ENCODE measurements at regions not wholly inside any gene's neighbourhood (a gene's known extent, or its start where the extent isn't known, plus 50 kb on each side); places are given as distances from the start of the nearest gene placed in this dataset.

DNA sequence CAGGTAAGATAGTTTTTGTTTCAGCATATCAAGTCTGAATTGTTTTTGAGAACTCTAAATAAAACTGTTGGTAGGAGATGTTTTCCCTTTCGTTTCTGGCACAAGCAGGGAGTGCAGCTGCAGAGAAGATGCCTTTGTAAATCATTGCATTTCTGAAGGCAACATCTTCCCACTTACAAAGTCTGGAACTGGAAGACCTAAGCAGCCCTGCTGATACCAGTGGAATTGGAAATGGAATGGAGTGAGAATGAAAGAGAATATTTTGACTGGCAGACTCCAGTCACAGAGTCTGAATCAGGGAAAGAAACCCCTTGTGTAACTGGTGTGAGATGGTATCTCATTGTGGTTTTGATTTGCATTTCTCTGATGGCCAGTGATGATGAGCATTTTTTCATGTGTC, 815.6 kb downstream of the LTN1 start:
- H3K4me3 ChIP-seq: no peak overlapping the region
- TF ChIP-seq CTCF (IDR thresholded peaks at IDR 0.05): no peak
- no peaks in the 10 kb centered on the region for H3K27me3 ChIP-seq
- H3K4me1 ChIP-seq: no peaks in the 10 kb centered on the region
- H3K36me3 ChIP-seq: no peaks in the 10 kb centered on the region
- H3K27ac ChIP-seq: no peak overlapping the region
- no peak for ATAC-seq
- intact Hi-C loops (cut with DNase I): no loop called here
- DNase-seq: no peak
- peaks cover 0 to 10% (median 0%) of the 10 kb centered on the region in 11 donors for H3K9me3 ChIP-seq
- WGBS, 2 donors: 65 to 76% methylated on average over 1 of the region's 1 CpG

DNA sequence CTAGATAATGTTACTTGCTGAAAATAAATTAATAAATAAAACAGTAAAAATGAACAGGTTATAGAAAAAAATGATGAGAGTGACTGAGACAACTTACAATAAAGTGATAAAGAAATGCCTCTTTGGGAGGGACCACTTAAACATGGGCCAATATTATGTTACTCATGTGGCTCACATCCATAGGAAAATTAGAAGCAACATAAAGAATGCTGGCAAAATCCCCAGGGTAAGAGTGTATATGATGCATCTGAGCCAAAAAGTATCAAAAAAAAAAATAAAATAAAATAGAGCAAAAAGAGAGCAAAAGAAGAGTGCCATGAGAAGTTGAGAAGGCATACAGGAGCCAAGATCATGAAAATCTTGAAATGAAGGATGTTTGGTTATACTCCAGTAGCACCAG, 818.0 kb downstream of the LTN1 start:
- H3K4me1 ChIP-seq: no peaks in the 10 kb centered on the region
- TF ChIP-seq CTCF (IDR thresholded peaks at IDR 0.05): no peak
- ATAC-seq (no peak), DNase-seq (no peak)
- H3K36me3 ChIP-seq: no peaks in the 10 kb centered on the region
- intact Hi-C loops (cut with DNase I): no loop called here
- no peaks in the 10 kb centered on the region for H3K27me3 ChIP-seq
- no peak overlapping the region for H3K4me3 ChIP-seq
- peaks cover 0 to 4% (median 0%) of the 10 kb centered on the region in 11 donors for H3K9me3 ChIP-seq
- no peak overlapping the region for H3K27ac ChIP-seq

GRCh38 chr21:28174006-28174405, 818.7 kb downstream of the LTN1 start:
- no peaks in the 10 kb centered on the region for H3K27me3 ChIP-seq
- H3K4me3 ChIP-seq: no peak overlapping the region
- ATAC-seq (no peak), DNase-seq (no peak)
- no peak for TF ChIP-seq CTCF (IDR thresholded peaks at IDR 0.05)
- no peak overlapping the region for H3K27ac ChIP-seq
- peaks cover 0 to 4% (median 0%) of the 10 kb centered on the region in 11 donors for H3K9me3 ChIP-seq
- WGBS, 2 donors: 81 to 93% methylated on average over 2 of the region's 2 CpGs
- intact Hi-C loops (cut with DNase I): no loop called here
- H3K4me1 ChIP-seq: no peaks in the 10 kb centered on the region
- H3K36me3 ChIP-seq: no peaks in the 10 kb centered on the region

DNA sequence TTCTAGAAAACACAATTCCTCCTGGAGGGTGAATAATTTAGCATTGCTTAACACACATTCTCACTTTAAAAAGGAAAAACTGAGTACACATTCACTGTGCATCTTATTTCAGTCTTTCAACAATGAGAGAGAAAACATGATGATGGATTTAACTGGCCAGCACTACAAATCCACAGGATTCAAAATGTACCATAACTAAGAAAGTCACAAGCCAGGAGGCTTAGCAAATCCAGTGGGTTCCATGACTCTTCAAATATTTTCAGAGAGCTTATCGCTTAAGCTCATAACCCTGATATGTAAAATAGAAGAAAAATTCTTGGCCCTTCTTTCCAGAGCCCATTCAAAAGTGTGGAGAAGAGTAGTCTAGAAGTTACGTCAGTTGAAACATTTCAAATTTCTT, 820.3 kb downstream of the LTN1 start:
- ATAC-seq: no peak
- 88 to 89% methylated on average over 2 of the region's 2 CpGs for WGBS, 2 donors
- no peaks in the 10 kb centered on the region for H3K36me3 ChIP-seq

More for the DNA sequence above, 820.3 kb downstream of the LTN1 start:
- TF ChIP-seq CTCF (IDR thresholded peaks at IDR 0.05): no peak
- Histone ChIP-seq H3K9me3 (peaks cover 0 to 4% (median 0%) of the 10 kb centered on the region in 11 donors), H3K27me3 (no peaks in the 10 kb centered on the region), H3K4me1 (no peaks in the 10 kb centered on the region), H3K27ac (no peak overlapping the region), H3K4me3 (no peak overlapping the region)
- no peak for DNase-seq
- intact Hi-C loops (cut with DNase I): no loop called here

All from heart right ventricle (tissue), 16 donors.